GM12875 (cell line): ENCODE measurements at regions not wholly inside any gene's neighbourhood (a gene's known extent, or its start where the extent isn't known, plus 50 kb on each side); places are given as distances from the start of the nearest gene placed in this dataset.

Experiments
- H3K4me3 ChIP-seq: one replicate; pipeline ENCODE4 v1.5.1; 2011; ENCODE audit warnings: low read depth, low read length, control low read depth
- CTCF ChIP-seq: IDR thresholded peaks from 2 replicates; pipeline ENCODE4 v1.5.1; 2011; ENCODE audit warnings: low read depth, mild to moderate bottlenecking, control low read depth, inconsistent platforms, low read length, moderate library complexity, borderline replicate concordance; ENCODE audit not compliant: insufficient read depth

GRCh38 chr14:29461506-29461905 is 466.1 kb downstream of the PRKD1 start:
- no peak for TF ChIP-seq CTCF
- no peak overlapping the region for H3K4me3 ChIP-seq

GRCh38 chr14:29462321-29462720 is 465.3 kb downstream of the PRKD1 start:
- TF ChIP-seq CTCF = no peak
- H3K4me3 ChIP-seq = no peak overlapping the region

GRCh38 chr14:29462772-29463171 is 464.9 kb downstream of the PRKD1 start:
- TF ChIP-seq CTCF = no peak
- H3K4me3 ChIP-seq = no peak overlapping the region

- no peak for TF ChIP-seq CTCF
- no peak overlapping the region for H3K4me3 ChIP-seq
These were observed 463.8 kb downstream of the PRKD1 start for GRCh38 chr14:29463727-29464395.

- no peak overlapping the region for H3K4me3 ChIP-seq
- TF ChIP-seq CTCF = no peak
These were observed 462.6 kb downstream of the PRKD1 start for GRCh38 chr14:29465095-29465494.

GRCh38 chr14:29475641-29476040 is 452.0 kb downstream of the PRKD1 start:
- no peak for TF ChIP-seq CTCF
- no peak overlapping the region for H3K4me3 ChIP-seq

GRCh38 chr14:29486132-29486531 is 441.5 kb downstream of the PRKD1 start:
- TF ChIP-seq CTCF = no peak
- no peak overlapping the region for H3K4me3 ChIP-seq
